Keratinocyte (primary cell): ENCODE measurements at regions not wholly inside any gene's neighbourhood (a gene's known extent, or its start where the extent isn't known, plus 50 kb on each side); places are given as distances from the start of the nearest gene placed in this dataset.

Experiments
- DNase-seq: peaks from one replicate; pipeline ENCODE4 v3.0.0-alpha.2; 2011; ENCODE audit warnings: low read depth, missing footprints, low spot score
- FAIRE-seq: peaks from 2 replicates; lab custom pipeline; 2011; peaks lifted over from hg19 to GRCh38; lab: Jason Lieb, UNC
- H2AFZ ChIP-seq: 2 replicates; pipeline ENCODE4 v1.6.0; 2012; ENCODE audit warnings: low read length, control low read depth, inconsistent platforms; ENCODE audit not compliant: control insufficient read depth
- H3K27ac ChIP-seq: 2 replicates; pipeline ENCODE4 v1.5.1; 2011; ENCODE audit warnings: low read length; ENCODE audit not compliant: control insufficient read depth, insufficient read depth
- H3K27me3 ChIP-seq: 3 replicates; pipeline ENCODE4 v1.6.0; 2011; ENCODE audit warnings: low read length; ENCODE audit not compliant: control insufficient read depth, insufficient read depth; ENCODE audit errors: extremely low read depth
- H3K36me3 ChIP-seq, 2 experiments: 2 replicates in 1 of 2; 3 replicates in 1 of 2; pipeline ENCODE4 v1.5.1; 2011; ENCODE audit warnings: low read length in 2 of 2, mild to moderate bottlenecking in 1 of 2; ENCODE audit not compliant: control insufficient read depth in 2 of 2, insufficient read depth in 2 of 2; ENCODE audit errors: extremely low read depth in 1 of 2
- H3K4me1 ChIP-seq: 3 replicates; pipeline ENCODE4 v1.5.1; 2011; ENCODE audit warnings: low read length; ENCODE audit not compliant: control insufficient read depth, insufficient read depth; ENCODE audit errors: extremely low read depth
- H3K4me2 ChIP-seq: 3 replicates; pipeline ENCODE4 v1.6.0; 2011; ENCODE audit warnings: low read depth, low read length; ENCODE audit not compliant: control insufficient read depth, insufficient read depth; ENCODE audit errors: extremely low read depth
- H3K4me3 ChIP-seq, 3 experiments: fragments of 200-600 bp in 1 of 3; sonication (generic) in 1 of 3; 2 replicates in 2 of 3; 3 replicates in 1 of 3; pipeline ENCODE4 v1.5.1; 2011 to 2016; ENCODE audit warnings: low read length in 3 of 3, mild to moderate bottlenecking in 3 of 3, control low read depth in 2 of 3, inconsistent platforms in 1 of 3, low read depth in 1 of 3, mixed read lengths in 1 of 3, mixed run types in 1 of 3, moderate library complexity in 1 of 3; ENCODE audit not compliant: control insufficient read depth in 2 of 3, insufficient read depth in 2 of 3; ENCODE audit errors: extremely low read depth in 1 of 3
- H3K79me2 ChIP-seq: 2 replicates; pipeline ENCODE4 v1.6.0; 2012; ENCODE audit warnings: low read length; ENCODE audit not compliant: control insufficient read depth, insufficient read depth
- H3K9ac ChIP-seq: 3 replicates; pipeline ENCODE4 v1.6.0; 2011; ENCODE audit warnings: low read length; ENCODE audit not compliant: control insufficient read depth, insufficient read depth; ENCODE audit errors: extremely low read depth
- H3K9me1 ChIP-seq: 3 replicates; pipeline ENCODE4 v1.6.0; 2011; ENCODE audit warnings: low read length; ENCODE audit not compliant: control insufficient read depth, insufficient read depth; ENCODE audit errors: extremely low read depth
- H3K9me3 ChIP-seq: 2 replicates; pipeline ENCODE4 v1.5.1; 2012; ENCODE audit warnings: low read depth, low read length; ENCODE audit not compliant: control insufficient read depth
- H4K20me1 ChIP-seq: 3 replicates; pipeline ENCODE4 v1.6.0; 2011; ENCODE audit warnings: low read length; ENCODE audit not compliant: control insufficient read depth, insufficient read depth; ENCODE audit errors: extremely low read depth
- EZH2 ChIP-seq: IDR thresholded peaks from one replicate; pipeline ENCODE4 v1.6.1; 2012; ENCODE audit warnings: inconsistent platforms, mild to moderate bottlenecking, low read length, moderate library complexity
- dilution Hi-C: fragments of 300-500 bp; cut with MboI; formaldehyde crosslinking; loops from one replicate; pipeline ENCODE4 v1.7.0; 2020; ENCODE audit warnings: low sequenced_read_pairs; ENCODE audit not compliant: extremely low pct_ligation_motif_present
- TF ChIP-seq, protein P1 (sequence below), 3 experiments: IDR thresholded peaks in 1 of 3; conservative IDR thresholded peaks in 1 of 3; optimal IDR thresholded peaks in 1 of 3; 2 replicates in 2 of 3; 3 replicates in 1 of 3; pipeline versions ENCODE3 to v1.5.1; 2011; ENCODE audit warnings: low read length in 3 of 3, mild to moderate bottlenecking in 3 of 3, moderate library complexity in 2 of 3, control low read depth in 1 of 3, inconsistent platforms in 1 of 3; ENCODE audit not compliant: insufficient read depth in 2 of 3; ENCODE audit errors: extremely low read depth in 1 of 3

DNA sequence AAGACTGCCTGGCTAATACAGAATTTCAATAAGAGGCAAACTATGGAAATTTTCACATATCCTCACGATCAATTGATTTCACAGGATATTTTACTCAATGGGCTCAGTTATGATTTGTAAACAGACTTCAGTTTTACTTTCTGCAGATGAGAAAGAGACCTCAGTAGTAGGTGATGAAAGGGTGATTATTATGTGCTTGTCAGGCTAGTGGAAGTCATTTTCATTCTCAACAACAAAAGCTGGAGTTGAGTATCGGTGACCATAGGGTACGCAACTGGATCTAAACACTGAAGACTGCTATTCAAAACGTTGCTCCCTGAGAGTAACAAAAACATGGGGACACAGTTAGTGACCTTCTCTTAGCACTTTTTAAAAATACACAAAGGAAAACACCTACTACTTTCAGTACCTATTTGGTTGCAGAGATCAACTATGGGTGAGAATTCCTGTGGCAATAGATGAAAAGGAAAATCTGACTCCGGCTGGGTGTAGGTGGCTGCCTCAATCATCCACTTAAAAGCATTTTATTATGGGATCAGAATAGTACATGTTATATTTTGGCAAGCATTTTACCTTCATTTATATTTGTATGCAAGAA, 126.2 kb upstream of the VRK2 start:
- no peaks in the 10 kb centered on the region for H3K4me1 ChIP-seq
- H3K9ac ChIP-seq: no peak overlapping the region
- dilution Hi-C loops: no loop called here
- H3K4me2 ChIP-seq: no peak overlapping the region
- no peak overlapping the region for H3K4me3 ChIP-seq
- no peaks in the 10 kb centered on the region for H4K20me1 ChIP-seq
- no peaks in the 10 kb centered on the region for H3K9me3 ChIP-seq
- DNase-seq: no peak
- H3K27me3 ChIP-seq: no peaks in the 10 kb centered on the region
- H3K79me2 ChIP-seq: no peaks in the 10 kb centered on the region
- no peak for TF ChIP-seq EZH2
- TF ChIP-seq, protein P1, sequence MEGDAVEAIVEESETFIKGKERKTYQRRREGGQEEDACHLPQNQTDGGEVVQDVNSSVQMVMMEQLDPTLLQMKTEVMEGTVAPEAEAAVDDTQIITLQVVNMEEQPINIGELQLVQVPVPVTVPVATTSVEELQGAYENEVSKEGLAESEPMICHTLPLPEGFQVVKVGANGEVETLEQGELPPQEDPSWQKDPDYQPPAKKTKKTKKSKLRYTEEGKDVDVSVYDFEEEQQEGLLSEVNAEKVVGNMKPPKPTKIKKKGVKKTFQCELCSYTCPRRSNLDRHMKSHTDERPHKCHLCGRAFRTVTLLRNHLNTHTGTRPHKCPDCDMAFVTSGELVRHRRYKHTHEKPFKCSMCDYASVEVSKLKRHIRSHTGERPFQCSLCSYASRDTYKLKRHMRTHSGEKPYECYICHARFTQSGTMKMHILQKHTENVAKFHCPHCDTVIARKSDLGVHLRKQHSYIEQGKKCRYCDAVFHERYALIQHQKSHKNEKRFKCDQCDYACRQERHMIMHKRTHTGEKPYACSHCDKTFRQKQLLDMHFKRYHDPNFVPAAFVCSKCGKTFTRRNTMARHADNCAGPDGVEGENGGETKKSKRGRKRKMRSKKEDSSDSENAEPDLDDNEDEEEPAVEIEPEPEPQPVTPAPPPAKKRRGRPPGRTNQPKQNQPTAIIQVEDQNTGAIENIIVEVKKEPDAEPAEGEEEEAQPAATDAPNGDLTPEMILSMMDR (optimal IDR thresholded peaks at IDR 0.05 in 1 of 3, IDR thresholded peaks at IDR 0.05 in 1 of 3, conservative IDR thresholded peaks at IDR 0.05 in 1 of 3; ENCODE audit: extremely low read depth in 1 of 3, insufficient read depth in 2 of 3, low read length in 3 of 3): no peak
- no peak overlapping the region for H2AFZ ChIP-seq
- H3K36me3 ChIP-seq: no peaks in the 10 kb centered on the region
- no peak for FAIRE-seq
- H3K27ac ChIP-seq: no peak overlapping the region
- H3K9me1 ChIP-seq: no peaks in the 10 kb centered on the region

DNA sequence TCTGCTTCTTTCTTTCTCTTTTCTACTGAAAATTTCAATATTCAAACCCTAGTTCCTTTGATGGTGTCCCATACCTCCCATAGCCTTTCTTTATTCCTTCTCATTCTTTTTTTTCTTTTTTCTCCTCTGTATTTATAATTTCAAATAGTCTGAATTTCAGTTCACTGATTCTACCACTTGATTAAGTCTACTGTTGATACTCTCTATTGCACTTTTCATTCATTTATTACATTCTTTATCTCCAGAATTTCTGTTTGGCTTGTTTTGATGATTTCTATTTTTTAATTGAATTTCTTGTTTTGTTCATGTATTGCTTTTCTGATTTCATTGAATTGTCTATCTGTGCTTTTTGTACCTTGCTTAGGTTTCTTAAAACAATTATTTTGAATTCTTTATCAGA, 111.9 kb upstream of the VRK2 start:
- Histone ChIP-seq H3K9me3 (no peaks in the 10 kb centered on the region), H3K36me3 (no peaks in the 10 kb centered on the region), H3K27ac (no peak overlapping the region), H3K79me2 (no peaks in the 10 kb centered on the region), H3K9ac (no peak overlapping the region), H3K4me2 (no peak overlapping the region), H3K4me1 (no peaks in the 10 kb centered on the region), H3K27me3 (no peaks in the 10 kb centered on the region), H3K9me1 (no peaks in the 10 kb centered on the region), H4K20me1 (no peaks in the 10 kb centered on the region), H2AFZ (no peak overlapping the region), H3K4me3 (no peak overlapping the region)
- DNase-seq (no peak), FAIRE-seq (no peak)
- dilution Hi-C loops: no loop called here
- TF ChIP-seq EZH2: no peak
- TF ChIP-seq, protein P1 (optimal IDR thresholded peaks at IDR 0.05 in 1 of 3, IDR thresholded peaks at IDR 0.05 in 1 of 3, conservative IDR thresholded peaks at IDR 0.05 in 1 of 3; ENCODE audit: extremely low read depth in 1 of 3, insufficient read depth in 2 of 3, low read length in 3 of 3): no peak
